ENCODE measurements at regions not wholly inside any gene's neighbourhood (a gene's known extent, or its start where the extent isn't known, plus 50 kb on each side); places are given as distances from the start of the nearest gene placed in this dataset.

DNA sequence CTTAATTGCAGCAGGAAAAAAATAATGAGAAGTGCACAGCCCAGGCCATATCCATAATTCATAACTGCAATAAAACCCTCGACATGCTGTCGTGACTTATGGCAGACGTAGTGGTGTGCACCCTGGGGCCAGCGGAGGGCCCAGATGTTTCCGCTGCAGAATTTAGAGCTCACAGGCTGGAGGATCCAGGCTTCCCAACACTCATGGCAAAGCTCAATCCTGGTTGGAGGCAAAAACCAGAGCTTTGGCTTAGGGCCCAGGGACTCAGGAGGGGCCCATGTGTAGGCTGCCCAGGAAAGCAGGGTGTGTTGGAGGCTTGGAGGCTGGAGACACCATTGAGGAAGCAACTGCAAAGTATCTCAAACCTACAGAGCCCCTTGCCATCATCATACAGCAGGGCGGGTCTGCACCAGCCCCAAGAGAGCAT lies 68.7 kb downstream of the SERPINA3 start:
- TF ChIP-seq, protein P1, sequence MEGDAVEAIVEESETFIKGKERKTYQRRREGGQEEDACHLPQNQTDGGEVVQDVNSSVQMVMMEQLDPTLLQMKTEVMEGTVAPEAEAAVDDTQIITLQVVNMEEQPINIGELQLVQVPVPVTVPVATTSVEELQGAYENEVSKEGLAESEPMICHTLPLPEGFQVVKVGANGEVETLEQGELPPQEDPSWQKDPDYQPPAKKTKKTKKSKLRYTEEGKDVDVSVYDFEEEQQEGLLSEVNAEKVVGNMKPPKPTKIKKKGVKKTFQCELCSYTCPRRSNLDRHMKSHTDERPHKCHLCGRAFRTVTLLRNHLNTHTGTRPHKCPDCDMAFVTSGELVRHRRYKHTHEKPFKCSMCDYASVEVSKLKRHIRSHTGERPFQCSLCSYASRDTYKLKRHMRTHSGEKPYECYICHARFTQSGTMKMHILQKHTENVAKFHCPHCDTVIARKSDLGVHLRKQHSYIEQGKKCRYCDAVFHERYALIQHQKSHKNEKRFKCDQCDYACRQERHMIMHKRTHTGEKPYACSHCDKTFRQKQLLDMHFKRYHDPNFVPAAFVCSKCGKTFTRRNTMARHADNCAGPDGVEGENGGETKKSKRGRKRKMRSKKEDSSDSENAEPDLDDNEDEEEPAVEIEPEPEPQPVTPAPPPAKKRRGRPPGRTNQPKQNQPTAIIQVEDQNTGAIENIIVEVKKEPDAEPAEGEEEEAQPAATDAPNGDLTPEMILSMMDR (IDR thresholded peaks at IDR 0.05), result no peak
- no peak for TF ChIP-seq POLR2A (IDR thresholded peaks at IDR 0.05)

All from esophagus squamous epithelium (tissue), 4 donors.